KBM-7 (cell line): ENCODE measurements at regions not wholly inside any gene's neighbourhood (a gene's known extent, or its start where the extent isn't known, plus 50 kb on each side); places are given as distances from the start of the nearest gene placed in this dataset.
"Not testable (repeated sequence)": the region's sequence is repeated elsewhere in the genome, so short reads cannot be mapped to it uniquely, and the experiment has no call there.

ENCODE experiments used
- DNase-seq: peaks from one replicate; pipeline ENCODE4 v3.0.0-alpha.2; 2015
- in situ Hi-C: fragments of 300-500 bp; cut with MboI; formaldehyde crosslinking; loops from 2 replicates; pipeline ENCODE4 v1.14.3; 2020; ENCODE audit warnings: low sequenced_read_pairs, low pct_unique_long_range_greater_than_20kb, mixed read lengths

DNA sequence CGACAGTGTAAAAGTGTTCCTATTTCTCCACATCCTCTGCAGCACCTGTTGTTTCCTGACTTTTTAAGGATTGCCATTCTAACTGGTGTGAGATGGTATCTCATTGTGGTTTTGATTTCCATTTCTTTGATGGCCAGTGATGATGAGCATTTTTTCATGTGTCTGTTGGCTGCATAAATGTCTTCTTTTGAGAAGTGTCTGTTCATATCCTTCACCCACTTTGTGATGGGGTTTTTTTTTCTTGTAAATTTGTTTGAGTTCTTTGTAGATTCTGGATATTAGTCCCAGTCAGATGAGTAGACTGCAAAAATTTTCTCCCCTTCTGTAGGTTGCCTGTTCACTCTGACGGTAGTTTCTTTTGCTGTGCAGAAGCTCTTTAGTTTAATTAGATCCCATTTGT is 76.8 kb upstream of the ZNF746 start:
- in situ Hi-C loops, DNase-seq: not testable (repeated sequence)

GRCh38 chr7:149573519-149573918 is 75.9 kb upstream of the ZNF746 start:
- peak; percentile 12 for DNase-seq
- in situ Hi-C loops = no loop called here

DNA sequence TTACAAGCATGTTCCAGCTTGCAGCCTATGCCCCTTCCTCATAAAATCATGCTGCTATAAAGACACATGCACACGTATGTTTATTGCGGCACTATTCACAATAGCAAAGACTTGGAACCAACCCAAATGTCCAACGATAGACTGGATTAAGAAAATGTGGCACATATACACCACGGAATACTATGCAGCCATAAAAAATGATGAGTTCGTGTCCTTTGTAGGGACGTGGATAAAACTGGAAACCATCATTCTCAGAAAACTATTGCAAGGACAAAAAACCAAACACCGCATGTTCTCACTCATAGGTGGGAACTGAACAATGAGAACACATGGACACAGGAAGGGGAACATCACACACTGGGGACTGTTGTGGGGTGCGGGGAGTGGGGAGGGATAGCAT is 75.3 kb upstream of the ZNF746 start:
- DNase-seq, in situ Hi-C loops: not testable (repeated sequence)

GRCh38 chr7:149570784-149571183 is 73.2 kb upstream of the ZNF746 start:
- in situ Hi-C loops = no loop called here
- no peak for DNase-seq

GRCh38 chr7:149569726-149570422 is 72.3 kb upstream of the ZNF746 start:
- in situ Hi-C loops = no loop called here
- no peak for DNase-seq

DNA sequence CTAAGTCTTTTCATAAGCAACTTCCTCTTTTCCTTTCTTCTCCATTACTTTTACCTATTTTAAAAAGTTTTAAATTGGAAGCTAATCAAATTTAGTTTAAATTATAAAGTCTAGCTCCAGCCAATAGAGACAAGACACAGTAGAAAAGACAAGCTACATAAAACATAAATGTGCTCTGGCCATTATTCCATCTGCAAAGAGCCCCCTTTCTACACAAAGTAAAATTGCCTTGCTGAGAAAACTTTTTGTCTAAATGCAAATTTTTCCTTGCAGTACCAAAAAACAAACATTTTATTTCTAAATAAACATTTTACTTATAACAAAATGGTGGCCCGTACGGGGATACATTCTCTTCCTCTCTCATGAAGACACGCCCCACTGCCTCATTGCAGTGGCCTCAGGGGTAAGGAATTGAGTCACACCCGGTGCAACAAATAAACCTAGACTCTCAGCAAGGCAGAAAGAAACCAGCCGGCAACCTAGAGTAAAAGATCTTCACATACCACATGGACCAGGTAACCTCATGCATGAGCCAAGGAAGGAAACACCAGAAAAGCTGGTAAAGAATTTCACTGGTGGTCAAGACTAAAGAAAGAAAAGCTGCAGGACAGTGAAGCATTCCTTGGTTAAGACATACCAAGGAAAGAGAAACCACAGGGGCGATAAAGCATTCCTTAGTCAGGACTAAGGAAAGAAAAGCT is 71.6 kb upstream of the ZNF746 start:
- in situ Hi-C loops = no loop called here
- DNase-seq = peak; percentile 11

GRCh38 chr7:149568218-149568617 is 70.6 kb upstream of the ZNF746 start:
- in situ Hi-C loops = no loop called here

GRCh38 chr7:149566103-149566502 is 68.5 kb upstream of the ZNF746 start:
- in situ Hi-C loops = no loop called here
- no peak for DNase-seq

More at GRCh38 chr7:149568218-149568617, 70.6 kb upstream of the ZNF746 start:
- DNase-seq = no peak

GRCh38 chr7:149565096-149565382 is 67.4 kb upstream of the ZNF746 start:
- in situ Hi-C loops = no loop called here
- DNase-seq = no peak

DNA sequence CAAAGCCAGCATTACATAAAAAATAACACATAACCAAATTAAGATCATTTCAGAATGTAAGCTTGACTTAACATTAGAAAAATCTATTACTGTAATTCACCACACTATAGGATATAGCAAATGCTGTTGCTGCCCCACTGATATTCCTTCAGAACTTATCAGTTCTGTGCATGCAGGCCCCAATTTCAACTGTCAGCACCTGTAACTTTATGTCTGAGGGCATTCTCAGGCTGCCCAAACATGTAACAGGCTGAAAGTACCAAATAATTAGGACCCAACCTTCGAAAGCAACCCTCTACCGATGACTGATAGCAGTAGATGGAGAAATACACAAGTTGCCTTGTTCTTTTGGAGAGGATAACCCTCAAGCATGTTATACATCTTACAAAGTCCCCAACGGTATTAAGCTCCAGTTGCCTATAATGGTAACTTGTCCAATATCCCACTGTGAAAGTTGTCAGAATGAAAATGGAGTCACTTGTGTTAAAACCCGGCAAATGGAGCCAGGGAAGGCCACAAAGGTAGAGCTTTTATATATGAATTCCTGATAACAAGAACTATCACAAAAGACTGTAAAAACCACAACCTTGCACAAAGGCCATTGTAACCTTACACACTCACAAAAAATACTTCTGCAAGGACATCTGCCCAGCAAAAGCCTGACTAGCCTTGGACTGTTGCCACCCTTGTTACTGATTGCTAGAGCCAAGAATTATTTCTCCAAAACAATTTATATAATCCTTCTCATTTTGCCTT is 66.9 kb upstream of the ZNF746 start:
- no peak for DNase-seq
- in situ Hi-C loops = no loop called here

DNA sequence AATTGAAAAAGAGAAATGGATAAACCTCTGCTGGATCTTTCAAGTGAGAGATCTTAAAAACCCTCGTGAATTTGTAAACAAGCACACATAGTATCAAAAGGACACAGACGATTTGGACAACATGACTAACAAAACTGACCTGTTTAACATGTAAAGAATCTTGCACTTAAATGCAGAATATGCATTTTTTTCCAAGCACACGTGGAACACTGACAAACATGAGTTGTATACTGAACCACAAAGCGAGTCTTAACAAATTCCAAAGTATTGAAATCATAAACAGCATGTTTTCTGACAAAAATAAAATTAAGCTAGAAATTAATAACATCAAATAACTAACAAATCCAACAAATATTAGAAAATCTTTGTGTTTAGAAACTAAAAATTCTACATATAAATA is 65.0 kb upstream of the ZNF746 start:
- no peak for DNase-seq
- in situ Hi-C loops = no loop called here

DNA sequence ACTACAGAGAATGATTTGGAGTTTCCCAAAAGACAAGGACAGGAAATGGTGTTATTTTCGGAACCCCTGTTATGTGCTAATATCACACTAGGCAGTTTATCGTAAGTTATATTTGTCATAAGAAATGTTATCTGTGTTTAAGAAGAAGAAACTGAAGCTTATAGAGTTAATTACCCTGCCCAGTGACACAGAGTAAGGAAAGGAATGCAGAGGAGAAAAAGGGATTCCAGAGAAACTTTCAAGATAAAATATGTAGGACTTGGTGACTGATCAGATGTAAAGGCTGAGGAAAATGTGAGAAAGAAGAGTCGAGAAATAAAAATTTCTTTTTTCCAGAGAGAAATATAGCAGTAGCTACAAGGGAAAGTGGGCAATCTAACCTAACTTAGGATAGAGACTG is 63.5 kb upstream of the ZNF746 start:
- DNase-seq = no peak
- in situ Hi-C loops = no loop called here

DNA sequence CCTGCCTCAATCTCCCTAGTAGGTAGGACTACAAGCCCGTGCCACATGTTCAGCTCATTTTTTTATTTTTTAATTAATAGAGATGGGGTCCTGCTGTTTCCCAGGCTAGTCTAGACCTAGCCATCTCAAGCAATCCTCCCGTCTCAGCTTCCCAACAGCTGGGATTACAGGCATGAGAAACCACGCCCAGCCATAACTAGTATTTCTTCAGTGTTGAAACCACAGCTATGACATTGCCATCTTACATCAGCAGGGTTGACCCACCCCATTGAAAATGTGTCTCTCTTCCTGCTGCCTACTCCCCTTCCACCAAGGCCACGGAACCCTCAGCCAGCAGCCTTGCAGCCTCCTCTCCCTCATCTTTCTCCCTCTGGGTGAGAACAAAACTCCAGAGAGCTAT is 62.1 kb upstream of the ZNF746 start:
- in situ Hi-C loops = no loop called here
- no peak for DNase-seq

- in situ Hi-C loops = no loop called here
- DNase-seq = no peak
These were observed 60.7 kb upstream of the ZNF746 start for GRCh38 chr7:149558149-149558861.

DNA sequence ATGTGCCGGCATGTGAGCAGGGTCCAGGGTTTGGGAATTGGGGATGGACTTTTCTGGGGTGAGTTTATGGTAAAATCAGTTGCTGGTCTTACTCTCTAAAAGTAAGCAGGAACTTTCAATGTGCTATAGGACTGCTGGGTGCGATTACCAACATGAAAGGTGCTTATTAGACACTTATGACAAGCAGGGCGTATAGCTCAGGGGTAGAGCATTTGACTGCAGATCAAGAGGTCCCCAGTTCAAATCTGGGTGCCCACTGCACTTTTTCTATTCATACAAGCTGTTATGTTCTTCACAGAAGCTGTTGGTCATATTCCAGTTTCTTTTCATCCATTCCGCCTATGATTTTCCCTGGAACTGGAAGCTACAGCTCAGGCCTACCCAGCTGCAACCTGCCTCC is 58.9 kb upstream of the ZNF746 start:
- DNase-seq, in situ Hi-C loops: not testable (repeated sequence)

DNA sequence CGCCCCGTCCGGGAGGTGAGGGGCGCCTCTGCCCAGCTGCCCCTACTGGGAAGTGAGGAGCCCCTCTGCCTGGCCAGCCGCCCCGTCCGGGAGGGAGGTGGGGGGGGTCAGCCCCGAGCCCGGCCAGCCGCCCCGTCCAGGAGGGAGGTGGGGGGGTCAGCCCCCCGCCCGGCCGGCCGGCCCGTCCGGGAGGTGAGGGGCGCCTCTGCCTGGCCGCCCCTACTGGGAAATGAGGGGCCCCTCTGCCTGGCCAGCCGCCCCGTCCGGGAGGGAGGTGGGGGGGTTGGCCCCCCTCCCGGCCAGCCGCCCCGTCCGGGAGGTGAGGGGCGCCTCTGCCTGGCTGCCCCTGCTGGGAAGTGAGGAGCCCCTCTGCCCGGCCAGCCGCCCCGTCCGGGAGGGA is 57.2 kb upstream of the ZNF746 start:
- DNase-seq, in situ Hi-C loops: not testable (repeated sequence)

DNA sequence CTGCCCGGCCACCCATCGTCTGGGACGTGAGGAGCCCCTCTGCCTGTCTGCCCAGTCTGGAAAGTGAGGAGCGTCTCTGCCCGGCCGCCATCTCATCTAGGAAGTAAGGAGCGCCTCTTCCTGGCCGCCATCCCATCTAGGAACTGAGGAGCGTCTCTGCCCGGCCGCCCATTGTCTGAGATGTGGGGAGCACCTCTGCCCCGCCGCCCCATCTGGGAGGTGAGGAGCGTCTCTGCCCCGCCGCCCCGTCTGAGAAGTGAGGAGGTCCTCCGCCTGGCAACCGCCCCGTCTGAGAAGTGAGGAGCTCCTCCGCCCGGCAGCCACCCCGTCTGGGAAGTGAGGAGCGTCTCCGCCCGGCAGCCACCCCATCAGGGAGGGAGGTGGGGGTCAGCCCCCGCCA is 56.4 kb upstream of the ZNF746 start:
- DNase-seq, in situ Hi-C loops: not testable (repeated sequence)

- DNase-seq = peak; percentile 15
- in situ Hi-C loops = no loop called here
These were observed 55.2 kb upstream of the ZNF746 start for GRCh38 chr7:149552799-149553198.
